ENCODE measurements at regions not wholly inside any gene's neighbourhood (a gene's known extent, or its start where the extent isn't known, plus 50 kb on each side); places are given as distances from the start of the nearest gene placed in this dataset.
"Not testable (repeated sequence)": the region's sequence is repeated elsewhere in the genome, so short reads cannot be mapped to it uniquely, and the experiment has no call there.

GRCh38 chr6:164085091-164086075 lies 670.9 kb downstream of the QKI start:
- peak; percentile 81 for DNase-seq (ENCODE audit: low read depth)

DNA sequence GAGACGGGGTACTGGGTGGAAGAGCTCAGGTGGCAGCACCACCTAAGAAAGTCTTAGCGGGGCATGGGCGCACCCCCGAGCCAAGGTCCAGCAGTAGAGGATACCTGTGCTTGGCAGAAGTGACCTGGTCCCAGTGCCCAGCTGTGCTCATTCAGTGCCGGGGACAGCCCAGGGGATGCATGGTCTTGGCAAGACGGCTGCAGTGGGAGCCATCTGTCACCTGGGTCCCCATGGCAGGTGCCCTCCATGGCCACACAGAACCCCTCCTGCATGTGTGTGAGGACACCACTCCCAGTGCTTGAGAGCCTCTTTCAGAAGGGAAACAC lies 664.7 kb downstream of the QKI start:
- DNase-seq (ENCODE audit: low read depth): no peak

DNA sequence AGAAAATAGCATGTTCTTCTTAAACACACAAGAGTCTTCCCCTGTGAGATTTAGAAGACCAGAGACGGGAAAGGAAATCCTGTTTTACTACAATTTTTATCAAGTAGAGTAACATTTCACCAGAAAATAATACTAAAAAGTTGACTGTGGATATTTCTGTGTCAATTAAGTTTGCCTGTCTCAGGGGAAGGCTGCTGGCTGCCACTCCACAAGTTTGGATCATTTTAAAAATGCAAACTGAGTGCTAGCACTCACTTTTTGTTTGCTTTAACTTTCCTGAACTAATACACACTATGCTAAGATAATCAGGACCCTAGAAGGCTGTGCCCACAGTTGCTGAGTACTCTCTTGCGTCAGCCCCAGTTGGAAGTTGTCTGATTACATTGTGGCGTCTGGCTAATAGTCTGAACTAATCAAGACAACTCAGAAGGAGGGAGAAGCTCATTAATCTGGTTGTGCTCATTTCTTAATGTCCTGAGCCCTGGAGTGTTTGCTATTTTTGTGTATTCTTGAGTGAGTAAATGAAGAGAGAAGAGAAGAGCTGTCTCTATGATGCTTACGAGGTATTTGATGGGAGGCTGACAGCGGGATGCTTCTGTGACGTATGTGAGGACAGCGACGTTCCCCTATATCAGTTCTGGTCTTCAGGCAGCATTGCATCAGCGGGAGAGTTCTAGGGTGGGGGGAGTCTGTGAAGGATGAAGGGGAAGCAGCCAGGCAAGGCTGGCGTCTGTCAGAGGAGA lies 664.2 kb downstream of the QKI start:
- DNase-seq (ENCODE audit: low read depth): no peak

- not testable (repeated sequence) for DNase-seq (ENCODE audit: low read depth)
These were observed 662.5 kb downstream of the QKI start for GRCh38 chr6:164076818-164077532.

GRCh38 chr6:164075981-164076615 lies 661.6 kb downstream of the QKI start:
- DNase-seq (ENCODE audit: low read depth): no peak

DNA sequence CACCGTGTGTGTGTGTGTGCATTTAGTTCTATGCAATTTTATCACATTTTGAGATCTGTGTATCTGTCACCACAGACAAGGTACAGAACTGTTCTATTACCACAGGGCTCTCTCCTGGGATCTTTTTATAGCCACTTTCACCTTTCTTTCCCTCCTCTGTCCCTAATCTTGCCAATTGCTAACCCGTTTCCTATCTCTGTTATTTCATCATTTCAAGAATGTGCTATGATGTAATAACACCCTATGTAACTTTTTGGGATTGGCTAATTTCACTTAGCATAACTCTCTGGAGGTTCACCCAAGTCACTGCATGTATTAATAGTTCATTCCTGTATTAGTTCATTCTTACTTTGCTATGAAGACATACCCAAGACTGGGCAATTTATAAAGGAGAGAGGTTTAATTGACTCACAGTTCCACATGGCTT lies 657.7 kb downstream of the QKI start:
- DNase-seq (ENCODE audit: low read depth): no peak

DNA sequence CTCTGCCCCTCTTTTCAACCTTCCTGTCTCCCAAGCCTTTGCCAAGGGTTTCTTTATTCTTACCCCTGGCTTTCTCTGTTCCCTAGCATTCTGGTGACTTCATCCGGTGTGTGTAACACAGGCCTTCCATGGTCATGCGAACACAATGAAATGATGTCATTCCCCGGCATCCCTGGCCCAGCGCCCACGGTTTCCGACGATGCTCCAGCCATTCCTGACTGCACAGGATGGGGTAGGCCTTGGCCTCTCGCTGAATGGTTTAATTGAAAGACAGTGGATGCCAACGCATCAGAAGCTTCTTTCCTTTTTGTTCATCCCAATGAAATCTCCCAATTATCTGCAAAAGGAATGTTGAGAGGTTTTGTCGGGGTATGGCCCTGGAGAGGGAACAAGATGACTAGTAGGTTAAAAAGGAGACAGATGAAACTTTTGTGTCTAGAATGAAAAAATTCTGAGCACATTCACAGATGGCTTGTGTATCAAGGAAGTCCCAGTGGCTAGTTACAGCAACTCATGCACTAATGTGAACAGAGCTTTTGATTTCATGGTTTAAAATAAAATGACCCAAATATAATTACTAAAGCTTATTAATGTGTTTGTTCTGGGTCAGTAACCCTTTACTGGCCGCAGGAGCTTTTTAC lies 655.0 kb downstream of the QKI start:
- DNase-seq (ENCODE audit: low read depth): peak; percentile 50

- no peak for DNase-seq (ENCODE audit: low read depth)
These were observed 654.0 kb downstream of the QKI start for GRCh38 chr6:164068527-164068926.

DNA sequence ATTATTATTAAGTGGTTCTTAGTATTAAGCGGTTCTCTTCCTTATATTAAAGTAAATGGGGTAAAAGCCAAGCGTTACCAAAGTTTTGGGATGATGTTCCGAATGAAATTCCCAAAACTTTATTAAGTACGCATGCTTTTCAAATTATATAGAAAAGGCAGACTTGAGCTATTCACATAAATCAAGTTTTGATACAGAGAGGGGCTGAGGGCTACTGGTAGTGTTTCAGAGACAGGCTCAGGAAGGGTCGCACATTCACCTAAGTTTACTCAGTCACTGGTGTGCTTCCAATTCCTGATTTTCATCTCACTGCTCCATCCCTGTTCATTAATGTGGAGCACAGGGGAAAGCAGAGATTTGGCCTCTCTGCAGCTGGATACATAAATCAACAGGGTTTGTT lies 652.2 kb downstream of the QKI start:
- DNase-seq (ENCODE audit: low read depth): no peak

DNA sequence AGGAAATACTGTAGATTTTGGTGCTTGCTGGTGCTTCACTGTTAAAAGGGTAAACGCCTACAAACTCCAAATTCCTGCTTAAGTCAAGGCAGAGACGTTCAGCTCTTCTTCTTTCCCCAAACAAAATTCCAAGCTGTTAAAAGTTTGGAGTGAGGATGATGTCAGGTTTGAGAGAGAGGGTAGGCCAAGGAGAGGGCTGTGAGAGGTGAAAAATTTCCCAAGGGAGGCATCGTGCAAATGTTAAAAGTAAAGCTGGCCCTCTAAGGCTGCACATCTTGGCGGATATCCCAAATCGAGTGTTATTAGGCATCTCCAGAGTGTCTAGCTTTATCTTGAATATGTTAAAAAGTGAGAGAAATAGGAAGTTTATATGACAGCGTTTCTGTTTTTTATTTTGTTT lies 651.8 kb downstream of the QKI start:
- DNase-seq (ENCODE audit: low read depth): no peak

- DNase-seq (ENCODE audit: low read depth): no peak
These were observed 648.8 kb downstream of the QKI start for GRCh38 chr6:164063346-164063745.

DNA sequence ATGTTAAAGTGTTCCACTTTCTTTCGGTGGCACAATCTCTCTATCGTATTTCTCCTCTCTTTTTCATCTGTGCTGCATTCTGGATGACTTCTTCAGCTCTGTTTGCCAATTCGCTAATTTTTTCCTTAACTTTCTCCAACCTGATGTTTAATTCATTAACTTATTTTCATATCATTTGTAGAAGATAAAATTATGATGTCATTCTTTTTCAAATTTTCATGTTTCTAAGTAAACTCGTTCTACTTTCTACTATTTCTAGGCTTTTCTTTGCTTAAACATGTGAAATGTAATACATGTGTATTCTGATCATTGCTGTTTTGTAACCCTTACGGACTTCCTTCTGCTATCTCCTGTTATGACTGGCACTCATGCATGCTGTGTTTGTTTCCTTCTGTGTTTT lies 648.4 kb downstream of the QKI start:
- DNase-seq (ENCODE audit: low read depth): no peak

DNA sequence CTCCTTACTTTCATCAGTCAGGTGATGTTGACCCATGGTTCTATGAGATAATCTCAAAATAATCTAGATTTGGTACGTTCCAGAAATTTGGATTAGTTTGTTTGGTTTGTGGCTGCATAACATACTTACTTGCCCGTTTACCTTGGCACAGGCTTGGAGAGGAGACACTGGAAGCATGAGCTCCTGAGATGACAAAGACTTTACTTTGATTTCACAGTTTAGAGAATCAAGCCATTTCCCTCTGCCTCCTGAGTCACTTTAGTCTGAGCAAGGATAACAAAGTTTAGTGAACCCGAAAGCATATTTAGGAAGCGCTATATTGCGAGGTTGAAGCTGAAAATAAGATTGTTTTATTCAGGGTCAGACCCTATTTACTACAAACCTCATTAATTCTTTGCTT lies 643.4 kb downstream of the QKI start:
- DNase-seq (ENCODE audit: low read depth): no peak

GRCh38 chr6:164051427-164051826 lies 636.9 kb downstream of the QKI start:
- DNase-seq (ENCODE audit: low read depth): no peak

GRCh38 chr6:164049517-164049988 lies 635.0 kb downstream of the QKI start:
- no peak for DNase-seq (ENCODE audit: low read depth)

- DNase-seq (ENCODE audit: low read depth): no peak
These were observed 634.5 kb downstream of the QKI start for GRCh38 chr6:164048840-164049516.

DNA sequence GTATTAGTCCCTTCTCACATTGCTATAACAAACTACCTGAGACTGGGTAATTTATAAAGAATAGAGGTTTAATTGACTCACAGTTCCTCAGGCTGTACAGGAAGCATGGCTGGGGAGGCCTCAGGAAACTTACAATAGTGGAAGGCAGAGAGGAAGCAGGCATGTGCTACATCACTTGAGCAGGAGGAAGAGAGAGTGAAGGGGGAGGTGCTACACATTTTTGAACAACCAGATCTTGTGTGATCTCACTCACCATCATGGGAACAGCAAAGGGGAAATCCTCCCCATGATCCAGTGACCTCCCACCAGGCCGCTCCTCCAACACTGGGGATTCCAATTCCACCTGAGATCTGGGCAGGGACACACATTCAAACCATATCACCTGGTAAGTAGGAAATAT lies 630.6 kb downstream of the QKI start:
- DNase-seq (ENCODE audit: low read depth): no peak

- DNase-seq (ENCODE audit: low read depth): not testable (repeated sequence)
These were observed 629.1 kb downstream of the QKI start for GRCh38 chr6:164043656-164044055.

DNA sequence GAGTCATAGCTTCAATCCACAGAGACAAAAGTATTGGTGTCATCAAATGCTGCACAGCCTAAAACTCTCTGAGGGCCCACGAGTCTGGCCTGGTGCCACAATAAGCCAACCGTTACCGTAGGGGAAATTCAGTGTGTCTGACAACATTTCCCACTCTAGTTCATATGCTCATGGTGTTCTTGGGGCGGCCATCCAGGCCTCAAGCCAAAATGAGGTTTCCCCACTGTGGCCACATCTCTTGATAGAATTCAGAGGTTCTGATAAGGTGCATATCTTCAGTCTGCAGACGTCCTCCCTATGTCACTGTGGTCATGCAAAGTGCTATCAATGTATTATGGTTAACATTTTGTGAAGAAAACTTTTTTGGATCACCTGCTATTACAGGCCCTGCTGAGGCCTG lies 627.7 kb downstream of the QKI start:
- no peak for DNase-seq (ENCODE audit: low read depth)

DNA sequence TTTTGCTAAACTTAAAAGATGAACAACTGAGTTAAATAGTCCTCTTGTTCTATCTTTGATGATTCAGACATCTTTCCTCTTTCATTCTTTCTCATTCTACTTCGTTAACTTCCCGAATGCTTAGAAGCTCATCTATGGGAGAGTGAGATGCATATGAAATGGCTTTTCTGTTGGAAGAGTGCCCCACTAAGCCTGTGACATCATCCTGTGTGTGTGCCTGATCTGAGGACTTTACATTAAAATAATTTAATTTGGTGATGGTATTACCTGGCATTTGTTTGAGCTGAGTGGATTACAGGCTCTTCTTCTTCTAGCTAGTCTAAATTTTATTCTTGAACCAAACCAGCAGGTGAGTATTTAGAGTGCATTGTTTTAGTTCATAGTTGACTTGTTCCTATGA lies 626.5 kb downstream of the QKI start:
- DNase-seq (ENCODE audit: low read depth): no peak
